ENCODE measurements at regions not wholly inside any gene's neighbourhood (a gene's known extent, or its start where the extent isn't known, plus 50 kb on each side); places are given as distances from the start of the nearest gene placed in this dataset.

- DNase-seq (ENCODE audit: low read depth, low spot score) = no peak
Measured at GRCh38 chr10:70939441-70940003, 51.2 kb upstream of the PCBD1 start.

GRCh38 chr10:70940834-70941568, 52.6 kb upstream of the PCBD1 start:
- DNase-seq (ENCODE audit: low read depth, low spot score) = peak; percentile 44

- DNase-seq (ENCODE audit: low read depth, low spot score) = no peak
Measured at GRCh38 chr10:70942125-70942524, 53.8 kb upstream of the PCBD1 start.

- DNase-seq (ENCODE audit: low read depth, low spot score) = no peak
Measured at GRCh38 chr10:70942725-70943124, 54.4 kb upstream of the PCBD1 start.

- DNase-seq (ENCODE audit: low read depth, low spot score) = no peak
Measured at GRCh38 chr10:70943249-70943648, 54.9 kb upstream of the PCBD1 start.

- no peak for DNase-seq (ENCODE audit: low read depth, low spot score)
Measured at GRCh38 chr10:70943841-70944466, 55.6 kb upstream of the PCBD1 start.

- no peak for DNase-seq (ENCODE audit: low read depth, low spot score)
Measured at GRCh38 chr10:70950037-70950436, 61.7 kb upstream of the PCBD1 start.

- no peak for DNase-seq (ENCODE audit: low read depth, low spot score)
Measured at GRCh38 chr10:70950801-70951200, 62.4 kb upstream of the PCBD1 start.

GRCh38 chr10:70952401-70952800, 64.0 kb upstream of the PCBD1 start:
- DNase-seq (ENCODE audit: low read depth, low spot score) = no peak

- no peak for DNase-seq (ENCODE audit: low read depth, low spot score)
Measured at GRCh38 chr10:70952921-70953320, 64.6 kb upstream of the PCBD1 start.

GRCh38 chr10:70954381-70955176, 66.2 kb upstream of the PCBD1 start:
- DNase-seq (ENCODE audit: low read depth, low spot score) = no peak

- no peak for DNase-seq (ENCODE audit: low read depth, low spot score)
Measured at GRCh38 chr10:70956029-70956759, 67.8 kb upstream of the PCBD1 start.

GRCh38 chr10:70958396-70958795, 70.0 kb upstream of the PCBD1 start:
- DNase-seq (ENCODE audit: low read depth, low spot score) = peak; percentile 32

- DNase-seq (ENCODE audit: low read depth, low spot score) = no peak
Measured at GRCh38 chr10:70960316-70960715, 72.0 kb upstream of the PCBD1 start.

GRCh38 chr10:70960783-70961570, 72.6 kb upstream of the PCBD1 start:
- no peak for DNase-seq (ENCODE audit: low read depth, low spot score)

GRCh38 chr10:70962686-70963085, 74.3 kb upstream of the PCBD1 start:
- DNase-seq (ENCODE audit: low read depth, low spot score) = no peak

- no peak for DNase-seq (ENCODE audit: low read depth, low spot score)
Measured at GRCh38 chr10:70963271-70963670, 74.9 kb upstream of the PCBD1 start.

- no peak for DNase-seq (ENCODE audit: low read depth, low spot score)
Measured at GRCh38 chr10:70964245-70964644, 75.9 kb upstream of the PCBD1 start.

- no peak for DNase-seq (ENCODE audit: low read depth, low spot score)
Measured at GRCh38 chr10:70964881-70965280, 76.5 kb upstream of the PCBD1 start.

- DNase-seq (ENCODE audit: low read depth, low spot score) = no peak
Measured at GRCh38 chr10:70965566-70965965, 77.2 kb upstream of the PCBD1 start.

Data from astrocyte of the hippocampus (primary cell).